OCI-LY3 (cell line): ENCODE measurements at regions not wholly inside any gene's neighbourhood (a gene's known extent, or its start where the extent isn't known, plus 50 kb on each side); places are given as distances from the start of the nearest gene placed in this dataset.

ENCODE experiments used
- EZH2phosphoT487 ChIP-seq: fragments of 200-600 bp; shearing (Covaris generic); IDR thresholded peaks from 2 replicates; pipeline ENCODE4 v1.6.1; 2018; ENCODE audit warnings: antibody characterized with exemption, mixed run types, low read depth
- TF ChIP-seq, protein P1 (sequence below): fragments of 200-600, 300-600 bp; sonication (generic); IDR thresholded peaks from 2 replicates; pipeline ENCODE4 v1.5.1; 2014; ENCODE audit warnings: antibody characterized with exemption, low read length, low read depth

DNA sequence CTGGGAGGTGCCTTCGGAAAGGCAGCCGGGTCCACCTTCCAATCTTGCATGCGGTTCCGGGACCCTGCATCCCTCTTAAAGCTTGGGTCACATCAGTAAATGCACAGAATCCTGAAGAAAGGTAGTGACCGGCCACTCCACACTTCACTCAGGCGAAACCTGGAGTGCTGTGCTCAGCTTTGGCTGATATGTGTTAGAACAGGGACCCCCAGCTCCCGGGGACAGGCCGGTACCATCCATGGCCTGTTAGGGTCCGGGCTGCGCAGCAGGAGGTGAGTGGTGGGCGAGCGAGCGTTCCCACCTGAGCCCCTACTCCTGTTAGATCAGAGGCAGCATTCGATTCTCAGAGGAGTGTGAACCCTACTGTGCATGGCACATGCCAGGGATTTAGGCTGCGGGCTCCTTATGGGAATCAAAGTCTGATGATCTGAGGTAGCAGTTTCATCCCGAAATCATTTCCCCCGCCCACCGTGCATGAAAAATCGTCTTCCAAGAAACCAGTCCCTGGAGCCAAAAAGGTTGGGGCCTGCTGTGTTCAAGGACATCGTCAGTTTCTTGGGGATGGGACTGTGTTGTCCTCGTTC is 143.0 kb downstream of the ERMARD start:
- TF ChIP-seq, protein P1, sequence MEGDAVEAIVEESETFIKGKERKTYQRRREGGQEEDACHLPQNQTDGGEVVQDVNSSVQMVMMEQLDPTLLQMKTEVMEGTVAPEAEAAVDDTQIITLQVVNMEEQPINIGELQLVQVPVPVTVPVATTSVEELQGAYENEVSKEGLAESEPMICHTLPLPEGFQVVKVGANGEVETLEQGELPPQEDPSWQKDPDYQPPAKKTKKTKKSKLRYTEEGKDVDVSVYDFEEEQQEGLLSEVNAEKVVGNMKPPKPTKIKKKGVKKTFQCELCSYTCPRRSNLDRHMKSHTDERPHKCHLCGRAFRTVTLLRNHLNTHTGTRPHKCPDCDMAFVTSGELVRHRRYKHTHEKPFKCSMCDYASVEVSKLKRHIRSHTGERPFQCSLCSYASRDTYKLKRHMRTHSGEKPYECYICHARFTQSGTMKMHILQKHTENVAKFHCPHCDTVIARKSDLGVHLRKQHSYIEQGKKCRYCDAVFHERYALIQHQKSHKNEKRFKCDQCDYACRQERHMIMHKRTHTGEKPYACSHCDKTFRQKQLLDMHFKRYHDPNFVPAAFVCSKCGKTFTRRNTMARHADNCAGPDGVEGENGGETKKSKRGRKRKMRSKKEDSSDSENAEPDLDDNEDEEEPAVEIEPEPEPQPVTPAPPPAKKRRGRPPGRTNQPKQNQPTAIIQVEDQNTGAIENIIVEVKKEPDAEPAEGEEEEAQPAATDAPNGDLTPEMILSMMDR: no peak
- no peak for TF ChIP-seq EZH2phosphoT487
